ENCODE measurements at regions not wholly inside any gene's neighbourhood (a gene's known extent, or its start where the extent isn't known, plus 50 kb on each side); places are given as distances from the start of the nearest gene placed in this dataset.

DNA sequence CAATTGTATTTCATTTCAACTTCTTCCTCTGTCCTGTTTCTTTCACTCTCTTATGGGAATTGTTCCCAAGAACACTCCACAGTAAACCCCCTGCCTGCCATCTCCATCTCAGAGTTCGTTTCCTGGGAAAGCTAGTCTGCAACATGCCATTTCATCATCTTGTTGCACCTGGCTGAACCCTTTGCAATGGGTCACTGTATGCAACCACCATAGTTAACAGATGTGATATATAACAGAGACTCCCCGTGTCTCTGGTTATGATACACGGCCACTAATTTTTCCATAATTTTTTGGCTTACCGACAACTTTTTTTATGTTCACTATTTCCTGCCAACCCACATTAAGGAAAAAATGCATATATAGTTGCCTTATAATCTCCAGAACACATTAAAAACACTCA, 95.5 kb downstream of the CHST2 start:
- H3K9ac ChIP-seq (ENCODE audit: control insufficient read depth, extremely low read depth, insufficient read depth, low read length), result no peak overlapping the region
- no peaks in the 10 kb centered on the region for H3K9me3 ChIP-seq (ENCODE audit: control insufficient read depth, low read depth, low read length)
- H3K36me3 ChIP-seq (ENCODE audit: control insufficient read depth in 2 of 2, extremely low read depth in 1 of 2, insufficient read depth in 2 of 2, low read length in 2 of 2), result no peaks in the 10 kb centered on the region
- H3K27me3 ChIP-seq (ENCODE audit: control insufficient read depth, extremely low read depth, insufficient read depth, low read length), result no peaks in the 10 kb centered on the region
- H3K79me2 ChIP-seq (ENCODE audit: control insufficient read depth, insufficient read depth, low read length), result no peaks in the 10 kb centered on the region
- H2AFZ ChIP-seq (ENCODE audit: control insufficient read depth, low read length), result no peak overlapping the region
- no peak overlapping the region for H3K4me3 ChIP-seq (ENCODE audit: control insufficient read depth in 2 of 3, extremely low read depth in 1 of 3, insufficient read depth in 2 of 3, low read depth in 1 of 3, low read length in 3 of 3)
- H3K4me1 ChIP-seq (ENCODE audit: control insufficient read depth, extremely low read depth, insufficient read depth, low read length), result no peaks in the 10 kb centered on the region
- no peak for DNase-seq (ENCODE audit: low read depth, low spot score)
- no peak for FAIRE-seq
- no peak overlapping the region for H3K4me2 ChIP-seq (ENCODE audit: control insufficient read depth, extremely low read depth, insufficient read depth, low read depth, low read length)
- no peaks in the 10 kb centered on the region for H4K20me1 ChIP-seq (ENCODE audit: control insufficient read depth, extremely low read depth, insufficient read depth, low read length)
- H3K27ac ChIP-seq (ENCODE audit: control insufficient read depth, insufficient read depth, low read length), result no peak overlapping the region
- dilution Hi-C loops (cut with MboI; ENCODE audit: extremely low pct_ligation_motif_present, low sequenced_read_pairs), result no loop called here
- TF ChIP-seq EZH2 (IDR thresholded peaks at IDR 0.05; ENCODE audit: low read length), result no peak
- TF ChIP-seq, protein P1, sequence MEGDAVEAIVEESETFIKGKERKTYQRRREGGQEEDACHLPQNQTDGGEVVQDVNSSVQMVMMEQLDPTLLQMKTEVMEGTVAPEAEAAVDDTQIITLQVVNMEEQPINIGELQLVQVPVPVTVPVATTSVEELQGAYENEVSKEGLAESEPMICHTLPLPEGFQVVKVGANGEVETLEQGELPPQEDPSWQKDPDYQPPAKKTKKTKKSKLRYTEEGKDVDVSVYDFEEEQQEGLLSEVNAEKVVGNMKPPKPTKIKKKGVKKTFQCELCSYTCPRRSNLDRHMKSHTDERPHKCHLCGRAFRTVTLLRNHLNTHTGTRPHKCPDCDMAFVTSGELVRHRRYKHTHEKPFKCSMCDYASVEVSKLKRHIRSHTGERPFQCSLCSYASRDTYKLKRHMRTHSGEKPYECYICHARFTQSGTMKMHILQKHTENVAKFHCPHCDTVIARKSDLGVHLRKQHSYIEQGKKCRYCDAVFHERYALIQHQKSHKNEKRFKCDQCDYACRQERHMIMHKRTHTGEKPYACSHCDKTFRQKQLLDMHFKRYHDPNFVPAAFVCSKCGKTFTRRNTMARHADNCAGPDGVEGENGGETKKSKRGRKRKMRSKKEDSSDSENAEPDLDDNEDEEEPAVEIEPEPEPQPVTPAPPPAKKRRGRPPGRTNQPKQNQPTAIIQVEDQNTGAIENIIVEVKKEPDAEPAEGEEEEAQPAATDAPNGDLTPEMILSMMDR (optimal IDR thresholded peaks at IDR 0.05 in 1 of 3, IDR thresholded peaks at IDR 0.05 in 1 of 3, conservative IDR thresholded peaks at IDR 0.05 in 1 of 3; ENCODE audit: extremely low read depth in 1 of 3, insufficient read depth in 2 of 3, low read length in 3 of 3), result no peak
- no peaks in the 10 kb centered on the region for H3K9me1 ChIP-seq (ENCODE audit: control insufficient read depth, extremely low read depth, insufficient read depth, low read length)

Measured in keratinocyte (primary cell).